ENCODE measurements at regions not wholly inside any gene's neighbourhood (a gene's known extent, or its start where the extent isn't known, plus 50 kb on each side); places are given as distances from the start of the nearest gene placed in this dataset.

- Histone ChIP-seq H3K4me2 (ENCODE audit: control insufficient read depth, insufficient read depth) (no peak overlapping the region), H3K79me2 (ENCODE audit: control insufficient read depth, insufficient read depth, low read length) (no peaks in the 10 kb centered on the region), H3K4me1 (ENCODE audit: control insufficient read depth, insufficient read depth, low read length) (no peaks in the 10 kb centered on the region), H4K20me1 (ENCODE audit: control insufficient read depth, insufficient read depth) (no peaks in the 10 kb centered on the region), H3K4me3 (no peak overlapping the region), H3K36me3 (ENCODE audit: control insufficient read depth in 2 of 2, insufficient read depth in 2 of 2, low read length in 1 of 2) (no peaks in the 10 kb centered on the region), H3K27ac (ENCODE audit: control insufficient read depth, insufficient read depth) (no peak overlapping the region), H3K27me3 (replicated peaks in 1 of 2; ENCODE audit: control insufficient read depth in 2 of 2, insufficient read depth in 2 of 2, low read length in 1 of 2) (no peaks in the 10 kb centered on the region), H3K9ac (ENCODE audit: control insufficient read depth, insufficient read depth, low read length) (no peak overlapping the region), H2AFZ (ENCODE audit: control insufficient read depth, low read depth, low read length) (no peak overlapping the region), H3K9me3 (replicated peaks; ENCODE audit: control insufficient read depth, insufficient read depth, low read length) (no peaks in the 10 kb centered on the region)
- BruUV-seq (replicated peaks): no TSS peak
- TF ChIP-seq GABPA (IDR thresholded peaks at IDR 0.05; ENCODE audit: low read depth) (no peak), ZNF687 (IDR thresholded peaks at IDR 0.05) (no peak), E2F4 (IDR thresholded peaks at IDR 0.05; ENCODE audit: low read depth, low read length) (no peak), RELA (IDR thresholded peaks at IDR 0.05; ENCODE audit: borderline replicate concordance, partially characterized antibody) (no peak), NFIC (IDR thresholded peaks at IDR 0.05; ENCODE audit: low read depth, low read length) (no peak), PML (IDR thresholded peaks at IDR 0.05; ENCODE audit: low read length) (no peak), NKRF (conservative IDR thresholded peaks at IDR 0.05) (no peak), SREBF1 (IDR thresholded peaks at IDR 0.05; ENCODE audit: low read length) (no peak), ZNF274 (IDR thresholded peaks at IDR 0.05; ENCODE audit: insufficient read depth, insufficient read length) (no peak), IRF3 (IDR thresholded peaks at IDR 0.05) (no peak), SUPT20H (IDR thresholded peaks at IDR 0.05; ENCODE audit: borderline replicate concordance, control insufficient read depth, low read depth, low read length) (no peak), STAT1 (conservative IDR thresholded peaks at IDR 0.05) (no peak), IKZF1 (conservative IDR thresholded peaks at IDR 0.05) (no peak), FOXM1 (IDR thresholded peaks at IDR 0.05; ENCODE audit: low read depth, low read length) (no peak), ZNF207 (IDR thresholded peaks at IDR 0.05; ENCODE audit: borderline replicate concordance) (no peak)
- RAD21 ChIA-PET (ENCODE audit: unreplicated experiment): no interaction called here
- POLR2A ChIA-PET: interaction anchor here (0.7 kb wide), 1 partner anchor 19 kb away, joined by 3 read pairs; no protein-coding TSS in a partner anchor
- CTCF ChIA-PET: interaction anchor here (0.6 kb wide), 1 partner anchor 55 kb away, joined by 3 read pairs; no protein-coding TSS in a partner anchor
- ATAC-seq (no peak), FAIRE-seq (no peak), DNase-seq (ENCODE audit: low read depth, low spot score) (no peak)
- in situ Hi-C loops (cut with MboI): no loop called here
- WGBS (ENCODE audit: insufficient coverage, insufficient replicate concordance, low lambda C conversion rate, missing lambda C conversion rate): 40% methylated on average over 10 of the region's 10 CpGs
- SMC1A ChIA-PET (ENCODE audit: uncharacterized antibody, unreplicated experiment): interaction anchor here (1.2 kb wide), 1 partner anchor 11 kb away, joined by 3 read pairs; no protein-coding TSS in a partner anchor
- intact Hi-C loops (cut with micrococcal nuclease; ENCODE audit: unreplicated experiment): no loop called here
Observed at GRCh38 chr2:206212673-206213513, 53.2 kb downstream of the EEF1B2 start.
